Ovary (tissue), 3 donors: ENCODE measurements at regions not wholly inside any gene's neighbourhood (a gene's known extent, or its start where the extent isn't known, plus 50 kb on each side); places are given as distances from the start of the nearest gene placed in this dataset.
"Not testable (repeated sequence)": the region's sequence is repeated elsewhere in the genome, so short reads cannot be mapped to it uniquely, and the experiment has no call there.

Experiments
- POLR2A ChIP-seq: fragments of 450-650 bp; IDR thresholded peaks from one replicate; pipeline ENCODE4 v1.6.1; 2017; ENCODE audit warnings: antibody characterized with exemption, mild to moderate bottlenecking, moderate library complexity
- TF ChIP-seq, protein P1 (sequence below), 3 donors: fragments of 450-650 bp in 2 of 3; fragments of 200-600 bp in 1 of 3; IDR thresholded peaks; one replicate each; pipeline versions ENCODE4 v1.5.1 to v1.8.0; 2016 to 2022; ENCODE audit warnings: antibody characterized with exemption in 3 of 3, mild to moderate bottlenecking in 1 of 3
- donor health status: DM: no; HTN: no; CAD: no.

GRCh38 chr2:91809391-91809790 is 3061.8 kb upstream of the TEKT4 start:
- TF ChIP-seq, protein P1, sequence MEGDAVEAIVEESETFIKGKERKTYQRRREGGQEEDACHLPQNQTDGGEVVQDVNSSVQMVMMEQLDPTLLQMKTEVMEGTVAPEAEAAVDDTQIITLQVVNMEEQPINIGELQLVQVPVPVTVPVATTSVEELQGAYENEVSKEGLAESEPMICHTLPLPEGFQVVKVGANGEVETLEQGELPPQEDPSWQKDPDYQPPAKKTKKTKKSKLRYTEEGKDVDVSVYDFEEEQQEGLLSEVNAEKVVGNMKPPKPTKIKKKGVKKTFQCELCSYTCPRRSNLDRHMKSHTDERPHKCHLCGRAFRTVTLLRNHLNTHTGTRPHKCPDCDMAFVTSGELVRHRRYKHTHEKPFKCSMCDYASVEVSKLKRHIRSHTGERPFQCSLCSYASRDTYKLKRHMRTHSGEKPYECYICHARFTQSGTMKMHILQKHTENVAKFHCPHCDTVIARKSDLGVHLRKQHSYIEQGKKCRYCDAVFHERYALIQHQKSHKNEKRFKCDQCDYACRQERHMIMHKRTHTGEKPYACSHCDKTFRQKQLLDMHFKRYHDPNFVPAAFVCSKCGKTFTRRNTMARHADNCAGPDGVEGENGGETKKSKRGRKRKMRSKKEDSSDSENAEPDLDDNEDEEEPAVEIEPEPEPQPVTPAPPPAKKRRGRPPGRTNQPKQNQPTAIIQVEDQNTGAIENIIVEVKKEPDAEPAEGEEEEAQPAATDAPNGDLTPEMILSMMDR (IDR thresholded peaks at IDR 0.05): not testable (repeated sequence)
- TF ChIP-seq POLR2A: not testable (repeated sequence)
